ENCODE measurements at regions not wholly inside any gene's neighbourhood (a gene's known extent, or its start where the extent isn't known, plus 50 kb on each side); places are given as distances from the start of the nearest gene placed in this dataset.

- TF ChIP-seq CTCF (IDR thresholded peaks at IDR 0.05; ENCODE audit: low read depth, low read length, poor library complexity, severe bottlenecking) (no peak), EZH2phosphoT487 (IDR thresholded peaks at IDR 0.05; ENCODE audit: borderline replicate concordance, low read length) (no peak)
Measured at GRCh38 chr18:41798879-41799278, 156.2 kb upstream of the PIK3C3 start.

Data from DOHH2 (cell line).